ENCODE measurements at regions not wholly inside any gene's neighbourhood (a gene's known extent, or its start where the extent isn't known, plus 50 kb on each side); places are given as distances from the start of the nearest gene placed in this dataset.

- Mint-ChIP-seq H3K27me3 (no peaks in the 10 kb centered on the region), H3K4me3 (no peak overlapping the region), H3K27ac (no peak overlapping the region), H3K36me3 (ENCODE audit: low read depth) (no peaks in the 10 kb centered on the region), H3K4me1 (peaks cover 14% of the 10 kb centered on the region), H3K9me3 (no peaks in the 10 kb centered on the region)
- no peak for TF ChIP-seq CTCF (IDR thresholded peaks at IDR 0.05)
- ATAC-seq (ENCODE audit: low read depth) (no peak), DNase-seq (no peak)
- intact Hi-C loops (cut with micrococcal nuclease): no loop called here
- POLR2A ChIA-PET: no interaction called here
- CTCF ChIA-PET: no interaction called here
Measured at GRCh38 chr5:125056671-125057485, 310.4 kb upstream of the ZNF608 start.

- ChIA-PET CTCF (no interaction called here), POLR2A (no interaction called here)
- H3K4me3 Mint-ChIP-seq: no peak overlapping the region
- TF ChIP-seq CTCF (IDR thresholded peaks at IDR 0.05): no peak
- DNase-seq (no peak), ATAC-seq (ENCODE audit: low read depth) (no peak)
- intact Hi-C loops (cut with micrococcal nuclease): no loop called here
- no peaks in the 10 kb centered on the region for H3K9me3 Mint-ChIP-seq
- no peaks in the 10 kb centered on the region for H3K27me3 Mint-ChIP-seq
- peaks cover 14% of the 10 kb centered on the region for H3K4me1 Mint-ChIP-seq
- no peak overlapping the region for H3K27ac Mint-ChIP-seq
- H3K36me3 Mint-ChIP-seq (ENCODE audit: low read depth): no peaks in the 10 kb centered on the region
Measured at GRCh38 chr5:125057912-125058826, 311.7 kb upstream of the ZNF608 start.

- ATAC-seq (ENCODE audit: low read depth) (no peak), DNase-seq (no peak)
- CTCF ChIA-PET: no interaction called here
- Mint-ChIP-seq H3K27me3 (no peaks in the 10 kb centered on the region), H3K9me3 (no peaks in the 10 kb centered on the region), H3K4me1 (peaks cover 14% of the 10 kb centered on the region), H3K27ac (no peak overlapping the region), H3K4me3 (no peak overlapping the region), H3K36me3 (ENCODE audit: low read depth) (no peaks in the 10 kb centered on the region)
- intact Hi-C loops (cut with micrococcal nuclease): no loop called here
- POLR2A ChIA-PET: no interaction called here
- no peak for TF ChIP-seq CTCF (IDR thresholded peaks at IDR 0.05)
Measured at GRCh38 chr5:125059255-125060002, 313.0 kb upstream of the ZNF608 start.

GRCh38 chr5:125061726-125062125 lies 315.3 kb upstream of the ZNF608 start:
- ChIA-PET POLR2A (no interaction called here), CTCF (no interaction called here)
- H3K4me1 Mint-ChIP-seq: peaks cover 3% of the 10 kb centered on the region
- no peak overlapping the region for H3K27ac Mint-ChIP-seq
- TF ChIP-seq CTCF (IDR thresholded peaks at IDR 0.05): no peak
- H3K27me3 Mint-ChIP-seq: no peaks in the 10 kb centered on the region
- intact Hi-C loops (cut with micrococcal nuclease): no loop called here
- ATAC-seq (ENCODE audit: low read depth) (no peak), DNase-seq (no peak)
- H3K9me3 Mint-ChIP-seq: no peaks in the 10 kb centered on the region
- H3K36me3 Mint-ChIP-seq (ENCODE audit: low read depth): no peaks in the 10 kb centered on the region
- H3K4me3 Mint-ChIP-seq: no peak overlapping the region
